ENCODE measurements at regions not wholly inside any gene's neighbourhood (a gene's known extent, or its start where the extent isn't known, plus 50 kb on each side); places are given as distances from the start of the nearest gene placed in this dataset.

DNA sequence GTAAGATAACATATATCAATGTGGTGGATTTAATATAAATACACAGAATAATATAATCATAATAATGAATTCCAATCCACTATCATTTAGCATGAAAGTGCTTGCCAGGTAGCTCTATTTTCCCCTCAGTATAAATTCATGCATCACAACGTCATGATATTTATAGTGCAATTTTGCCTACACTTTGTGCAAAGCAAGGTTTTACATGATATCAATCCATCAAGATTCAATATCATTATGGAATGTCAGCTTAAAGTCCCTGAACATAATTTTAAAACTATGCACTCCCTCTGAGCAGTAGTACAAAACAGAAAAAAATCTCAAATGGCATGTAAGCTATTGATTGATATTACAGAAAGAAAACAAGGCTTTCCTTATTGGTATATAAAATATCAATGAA lies 962.2 kb upstream of the PCDH20 start:
- ATAC-seq (no peak), DNase-seq (ENCODE audit: low read depth, low spot score) (no peak)
- CTCF ChIA-PET = no interaction called here
- no peaks in the 10 kb centered on the region for H3K27me3 ChIP-seq (ENCODE audit: insufficient read depth, low read length)
- H3K4me2 ChIP-seq (ENCODE audit: low read length) = no peak overlapping the region
- H2AFZ ChIP-seq (ENCODE audit: low read depth, low read length, poor library complexity, severe bottlenecking) = no peak overlapping the region
- no peaks in the 10 kb centered on the region for H3K9me2 ChIP-seq (ENCODE audit: insufficient read depth)
- H3K79me2 ChIP-seq (ENCODE audit: insufficient read depth, low read length) = no peaks in the 10 kb centered on the region
- RAD21 ChIA-PET (ENCODE audit: low non-redundant PET in 1 of 2, low total read pairs in 2 of 2, uncharacterized antibody in 2 of 2, unreplicated experiment in 2 of 2) = no interaction called here
- H3K4me1 ChIP-seq (ENCODE audit: control insufficient read depth in 1 of 2, insufficient read depth in 2 of 2, low read length in 2 of 2) = no peaks in the 10 kb centered on the region
- no peaks in the 10 kb centered on the region for H4K20me1 ChIP-seq (ENCODE audit: insufficient read depth)
- POLR2A ChIA-PET = no interaction called here
- no peak overlapping the region for H3K4me3 ChIP-seq (replicated peaks in 1 of 2; ENCODE audit: low read depth in 1 of 2, low read length in 2 of 2)
- intact Hi-C loops (cut with micrococcal nuclease) = no loop called here
- H3K9ac ChIP-seq (ENCODE audit: low read length) = no peak overlapping the region
- BruUV-seq (replicated peaks) = no TSS peak
- no peaks in the 10 kb centered on the region for H3K9me3 ChIP-seq (ENCODE audit: control insufficient read depth in 1 of 2, insufficient read depth in 1 of 2, low read depth in 1 of 2, low read length in 2 of 2)
- TF ChIP-seq POLR2AphosphoS5 (IDR thresholded peaks at IDR 0.05; ENCODE audit: low read depth, low read length) = no peak
- no peak for TF ChIP-seq ELF1 (IDR thresholded peaks at IDR 0.05; ENCODE audit: borderline replicate concordance, low read depth)
- TF ChIP-seq, protein P1, sequence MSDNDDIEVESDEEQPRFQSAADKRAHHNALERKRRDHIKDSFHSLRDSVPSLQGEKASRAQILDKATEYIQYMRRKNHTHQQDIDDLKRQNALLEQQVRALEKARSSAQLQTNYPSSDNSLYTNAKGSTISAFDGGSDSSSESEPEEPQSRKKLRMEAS (IDR thresholded peaks at IDR 0.05) = no peak
- no peak for TF ChIP-seq FOSL1 (IDR thresholded peaks at IDR 0.05; ENCODE audit: low read depth)
- TF ChIP-seq ZNF274 (IDR thresholded peaks at IDR 0.05; ENCODE audit: low read depth, low read length) = no peak
- no peak for TF ChIP-seq EZH2phosphoT487 (IDR thresholded peaks at IDR 0.05; ENCODE audit: borderline replicate concordance)
- TF ChIP-seq, protein P2, sequence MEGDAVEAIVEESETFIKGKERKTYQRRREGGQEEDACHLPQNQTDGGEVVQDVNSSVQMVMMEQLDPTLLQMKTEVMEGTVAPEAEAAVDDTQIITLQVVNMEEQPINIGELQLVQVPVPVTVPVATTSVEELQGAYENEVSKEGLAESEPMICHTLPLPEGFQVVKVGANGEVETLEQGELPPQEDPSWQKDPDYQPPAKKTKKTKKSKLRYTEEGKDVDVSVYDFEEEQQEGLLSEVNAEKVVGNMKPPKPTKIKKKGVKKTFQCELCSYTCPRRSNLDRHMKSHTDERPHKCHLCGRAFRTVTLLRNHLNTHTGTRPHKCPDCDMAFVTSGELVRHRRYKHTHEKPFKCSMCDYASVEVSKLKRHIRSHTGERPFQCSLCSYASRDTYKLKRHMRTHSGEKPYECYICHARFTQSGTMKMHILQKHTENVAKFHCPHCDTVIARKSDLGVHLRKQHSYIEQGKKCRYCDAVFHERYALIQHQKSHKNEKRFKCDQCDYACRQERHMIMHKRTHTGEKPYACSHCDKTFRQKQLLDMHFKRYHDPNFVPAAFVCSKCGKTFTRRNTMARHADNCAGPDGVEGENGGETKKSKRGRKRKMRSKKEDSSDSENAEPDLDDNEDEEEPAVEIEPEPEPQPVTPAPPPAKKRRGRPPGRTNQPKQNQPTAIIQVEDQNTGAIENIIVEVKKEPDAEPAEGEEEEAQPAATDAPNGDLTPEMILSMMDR (IDR thresholded peaks at IDR 0.05 in 2 of 3, conservative IDR thresholded peaks at IDR 0.05 in 1 of 3; ENCODE audit: borderline replicate concordance in 1 of 3, insufficient read depth in 1 of 3, low read depth in 2 of 3, low read length in 2 of 3) = no peak
- TF ChIP-seq CBX3 (IDR thresholded peaks at IDR 0.05; ENCODE audit: low read depth) = no peak
- TF ChIP-seq SIN3A (IDR thresholded peaks at IDR 0.05; ENCODE audit: low read depth) = no peak
- TF ChIP-seq, protein P3, sequence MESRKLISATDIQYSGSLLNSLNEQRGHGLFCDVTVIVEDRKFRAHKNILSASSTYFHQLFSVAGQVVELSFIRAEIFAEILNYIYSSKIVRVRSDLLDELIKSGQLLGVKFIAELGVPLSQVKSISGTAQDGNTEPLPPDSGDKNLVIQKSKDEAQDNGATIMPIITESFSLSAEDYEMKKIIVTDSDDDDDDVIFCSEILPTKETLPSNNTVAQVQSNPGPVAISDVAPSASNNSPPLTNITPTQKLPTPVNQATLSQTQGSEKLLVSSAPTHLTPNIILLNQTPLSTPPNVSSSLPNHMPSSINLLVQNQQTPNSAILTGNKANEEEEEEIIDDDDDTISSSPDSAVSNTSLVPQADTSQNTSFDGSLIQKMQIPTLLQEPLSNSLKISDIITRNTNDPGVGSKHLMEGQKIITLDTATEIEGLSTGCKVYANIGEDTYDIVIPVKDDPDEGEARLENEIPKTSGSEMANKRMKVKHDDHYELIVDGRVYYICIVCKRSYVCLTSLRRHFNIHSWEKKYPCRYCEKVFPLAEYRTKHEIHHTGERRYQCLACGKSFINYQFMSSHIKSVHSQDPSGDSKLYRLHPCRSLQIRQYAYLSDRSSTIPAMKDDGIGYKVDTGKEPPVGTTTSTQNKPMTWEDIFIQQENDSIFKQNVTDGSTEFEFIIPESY (IDR thresholded peaks at IDR 0.05; ENCODE audit: extremely low read depth, insufficient replicate concordance, low read length) = no peak
- TF ChIP-seq, protein P4, sequence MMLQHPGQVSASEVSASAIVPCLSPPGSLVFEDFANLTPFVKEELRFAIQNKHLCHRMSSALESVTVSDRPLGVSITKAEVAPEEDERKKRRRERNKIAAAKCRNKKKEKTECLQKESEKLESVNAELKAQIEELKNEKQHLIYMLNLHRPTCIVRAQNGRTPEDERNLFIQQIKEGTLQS (IDR thresholded peaks at IDR 0.05) = no peak
- no peak for TF ChIP-seq ZFX (IDR thresholded peaks at IDR 0.05)
- TF ChIP-seq, protein P5, sequence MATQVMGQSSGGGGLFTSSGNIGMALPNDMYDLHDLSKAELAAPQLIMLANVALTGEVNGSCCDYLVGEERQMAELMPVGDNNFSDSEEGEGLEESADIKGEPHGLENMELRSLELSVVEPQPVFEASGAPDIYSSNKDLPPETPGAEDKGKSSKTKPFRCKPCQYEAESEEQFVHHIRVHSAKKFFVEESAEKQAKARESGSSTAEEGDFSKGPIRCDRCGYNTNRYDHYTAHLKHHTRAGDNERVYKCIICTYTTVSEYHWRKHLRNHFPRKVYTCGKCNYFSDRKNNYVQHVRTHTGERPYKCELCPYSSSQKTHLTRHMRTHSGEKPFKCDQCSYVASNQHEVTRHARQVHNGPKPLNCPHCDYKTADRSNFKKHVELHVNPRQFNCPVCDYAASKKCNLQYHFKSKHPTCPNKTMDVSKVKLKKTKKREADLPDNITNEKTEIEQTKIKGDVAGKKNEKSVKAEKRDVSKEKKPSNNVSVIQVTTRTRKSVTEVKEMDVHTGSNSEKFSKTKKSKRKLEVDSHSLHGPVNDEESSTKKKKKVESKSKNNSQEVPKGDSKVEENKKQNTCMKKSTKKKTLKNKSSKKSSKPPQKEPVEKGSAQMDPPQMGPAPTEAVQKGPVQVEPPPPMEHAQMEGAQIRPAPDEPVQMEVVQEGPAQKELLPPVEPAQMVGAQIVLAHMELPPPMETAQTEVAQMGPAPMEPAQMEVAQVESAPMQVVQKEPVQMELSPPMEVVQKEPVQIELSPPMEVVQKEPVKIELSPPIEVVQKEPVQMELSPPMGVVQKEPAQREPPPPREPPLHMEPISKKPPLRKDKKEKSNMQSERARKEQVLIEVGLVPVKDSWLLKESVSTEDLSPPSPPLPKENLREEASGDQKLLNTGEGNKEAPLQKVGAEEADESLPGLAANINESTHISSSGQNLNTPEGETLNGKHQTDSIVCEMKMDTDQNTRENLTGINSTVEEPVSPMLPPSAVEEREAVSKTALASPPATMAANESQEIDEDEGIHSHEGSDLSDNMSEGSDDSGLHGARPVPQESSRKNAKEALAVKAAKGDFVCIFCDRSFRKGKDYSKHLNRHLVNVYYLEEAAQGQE (IDR thresholded peaks at IDR 0.05; ENCODE audit: low read depth) = no peak
- no peak for TF ChIP-seq RAD21 (IDR thresholded peaks at IDR 0.05; ENCODE audit: low read depth)
- no peak for TF ChIP-seq SP1 (IDR thresholded peaks at IDR 0.05; ENCODE audit: low read depth)
- TF ChIP-seq CEBPB (IDR thresholded peaks at IDR 0.05; ENCODE audit: low read depth) = no peak
- TF ChIP-seq EGR1 (IDR thresholded peaks at IDR 0.05; ENCODE audit: low read depth) = no peak
- TF ChIP-seq SRF (IDR thresholded peaks at IDR 0.05; ENCODE audit: low read depth) = no peak
- TF ChIP-seq EZH2 (IDR thresholded peaks at IDR 0.05) = no peak
- no peak for TF ChIP-seq POLR2A (IDR thresholded peaks at IDR 0.05; ENCODE audit: borderline replicate concordance, extremely low read depth, insufficient read depth, insufficient read length)
- no peaks in the 10 kb centered on the region for H3K36me3 ChIP-seq (ENCODE audit: control insufficient read depth in 1 of 2, insufficient read depth in 2 of 2, low read length in 2 of 2)
- H3K27ac ChIP-seq (ENCODE audit: low read depth, low read length) = no peak overlapping the region

All from HCT116 (cell line).